ENCODE measurements at regions not wholly inside any gene's neighbourhood (a gene's known extent, or its start where the extent isn't known, plus 50 kb on each side); places are given as distances from the start of the nearest gene placed in this dataset.

- H3K27me3 ChIP-seq (ENCODE audit: insufficient read depth, low read length) = no peaks in the 10 kb centered on the region
- no peak for TF ChIP-seq CTCF (IDR thresholded peaks at IDR 0.05; ENCODE audit: extremely low read depth, low read depth, low read length)
These were observed 50.2 kb upstream of the DCTD start for GRCh38 chr4:182967403-182967802.

More at GRCh38 chr4:182967403-182967802, 50.2 kb upstream of the DCTD start:
- Histone ChIP-seq H2AFZ (ENCODE audit: low read length) (no peak overlapping the region), H3K4me2 (ENCODE audit: insufficient read depth, low read length) (no peak overlapping the region), H3K36me3 (ENCODE audit: insufficient read depth, low read length) (no peaks in the 10 kb centered on the region), H3K9me3 (ENCODE audit: low read depth, low read length) (no peaks in the 10 kb centered on the region), H4K20me1 (ENCODE audit: insufficient read depth, low read length) (no peaks in the 10 kb centered on the region), H3K4me3 (ENCODE audit: insufficient read depth, low read length) (no peak overlapping the region), H3K4me1 (ENCODE audit: insufficient read depth, low read length) (peaks cover 6% of the 10 kb centered on the region), H3K79me2 (ENCODE audit: insufficient read depth, low read length) (no peaks in the 10 kb centered on the region), H3K27ac (ENCODE audit: low read depth, low read length) (no peak overlapping the region)
- DNase-seq (ENCODE audit: insufficient read length, low spot score, missing footprints) = peak; percentile 27
